Endothelial cell of umbilical vein (primary cell): ENCODE measurements at regions not wholly inside any gene's neighbourhood (a gene's known extent, or its start where the extent isn't known, plus 50 kb on each side); places are given as distances from the start of the nearest gene placed in this dataset.

Source experiments
- BruUV-seq: library from RNA; stranded (reverse); fragments of 400-500 nt; replicated peaks from 2 replicates; lab custom pipeline; 2021; lab: Mats Ljungman, UMichigan
- CTCF ChIA-PET: fragments of 300-600, 350-600 bp; sonication (Branson Sonifier 250); formaldehyde crosslinking; loops from one replicate; lab custom pipeline; 2021; ENCODE audit warnings: antibody characterized with exemption, inconsistent platforms; lab: Charles Lee
- POLR2A ChIA-PET: fragments of 300-600, 350-600 bp; sonication (Branson Sonifier 250); formaldehyde crosslinking; loops from one replicate; lab custom pipeline; 2021; ENCODE audit warnings: antibody characterized with exemption, inconsistent platforms; lab: Charles Lee
- DNase-seq: peaks from one replicate; pipeline ENCODE4 v3.0.0-alpha.2; 2011; ENCODE audit warnings: low read depth, low spot score
- FAIRE-seq: peaks from 2 replicates; lab custom pipeline; 2011; peaks lifted over from hg19 to GRCh38; lab: Jason Lieb, UNC
- H2AFZ ChIP-seq: 2 replicates; pipeline ENCODE4 v1.6.0; 2012; ENCODE audit warnings: low read depth, low read length, control low read depth, inconsistent platforms
- H3K27ac ChIP-seq: 2 replicates; pipeline ENCODE4 v1.5.1; 2011; ENCODE audit warnings: low read depth, mild to moderate bottlenecking, control low read depth, low read length, moderate library complexity; ENCODE audit not compliant: insufficient read depth
- H3K27me3 ChIP-seq, 2 experiments: 2 replicates each; pipeline versions ENCODE4 v1.6.0 to v1.6.1; 2011; ENCODE audit warnings: low read length in 2 of 2, mixed read lengths in 1 of 2; ENCODE audit not compliant: control insufficient read depth in 2 of 2, insufficient read depth in 2 of 2
- H3K36me3 ChIP-seq, 2 experiments: 2 replicates in 1 of 2; 3 replicates in 1 of 2; pipeline ENCODE4 v1.5.1; 2011; ENCODE audit warnings: low read length in 2 of 2, mild to moderate bottlenecking in 1 of 2, moderate library complexity in 1 of 2; ENCODE audit not compliant: control insufficient read depth in 2 of 2, insufficient read depth in 2 of 2; ENCODE audit errors: extremely low read depth in 1 of 2
- H3K4me1 ChIP-seq: 3 replicates; pipeline ENCODE4 v1.5.1; 2011; ENCODE audit warnings: mild to moderate bottlenecking, low read length; ENCODE audit not compliant: control insufficient read depth, insufficient read depth; ENCODE audit errors: extremely low read depth
- H3K4me2 ChIP-seq: 2 replicates; pipeline ENCODE4 v1.6.1; 2011; ENCODE audit warnings: low read length, control low read depth, mixed read lengths; ENCODE audit not compliant: insufficient read depth
- H3K4me3 ChIP-seq, 3 experiments: fragments of 200-600 bp in 1 of 3; sonication (generic), shearing (Covaris generic) in 1 of 3; replicated peaks in 1 of 3; 2 replicates each; pipeline ENCODE4 v1.5.1; 2011 to 2016; ENCODE audit warnings: control low read depth in 3 of 3, low read length in 3 of 3, mild to moderate bottlenecking in 2 of 3, inconsistent platforms in 1 of 3, low read depth in 1 of 3, moderate library complexity in 1 of 3; ENCODE audit not compliant: insufficient read depth in 1 of 3
- H3K79me2 ChIP-seq: 2 replicates; pipeline ENCODE4 v1.6.0; 2012; ENCODE audit warnings: low read length, inconsistent platforms; ENCODE audit not compliant: control insufficient read depth, insufficient read depth
- H3K9ac ChIP-seq: replicated peaks from 2 replicates; pipeline ENCODE3; 2011; ENCODE audit warnings: low read length, control low read depth; ENCODE audit not compliant: insufficient read depth; ENCODE audit errors: extremely low read depth
- H3K9me1 ChIP-seq: replicated peaks from 3 replicates; pipeline ENCODE4 v1.6.0; 2011; ENCODE audit warnings: mild to moderate bottlenecking, low read length; ENCODE audit not compliant: control insufficient read depth, insufficient read depth; ENCODE audit errors: extremely low read depth
- H3K9me3 ChIP-seq: replicated peaks from 2 replicates; pipeline ENCODE4 v1.5.1; 2012; ENCODE audit warnings: low read length, inconsistent platforms; ENCODE audit not compliant: control insufficient read depth, insufficient read depth
- H4K20me1 ChIP-seq: replicated peaks from 2 replicates; pipeline ENCODE3; 2011; ENCODE audit warnings: mild to moderate bottlenecking, low read length; ENCODE audit not compliant: control insufficient read depth, insufficient read depth; ENCODE audit errors: extremely low read depth
- CTCF ChIP-seq, 2 donors: IDR thresholded peaks; 1 replicate in 1 of 2; 2 replicates in 1 of 2; pipeline ENCODE4 v1.5.1; 2011; ENCODE audit warnings: low read length in 2 of 2, mild to moderate bottlenecking in 2 of 2, moderate library complexity in 2 of 2, control low read depth in 1 of 2, inconsistent platforms in 1 of 2, low read depth in 1 of 2; ENCODE audit not compliant: insufficient read depth in 1 of 2; ENCODE audit errors: extremely low read depth in 1 of 2
- EZH2 ChIP-seq: IDR thresholded peaks from 2 replicates; pipeline ENCODE4 v1.6.1; 2012; ENCODE audit warnings: borderline replicate concordance, low read depth, mild to moderate bottlenecking, moderate library complexity, low read length, inconsistent platforms; ENCODE audit not compliant: severe bottlenecking
- FOS ChIP-seq: IDR thresholded peaks from 2 replicates; pipeline ENCODE4 v1.6.1; 2011; ENCODE audit warnings: mild to moderate bottlenecking, low read length, moderate library complexity, borderline replicate concordance; ENCODE audit not compliant: insufficient read depth
- GATA2 ChIP-seq: IDR thresholded peaks from 2 replicates; pipeline ENCODE4 v1.7.0; 2011; ENCODE audit warnings: low read depth, mild to moderate bottlenecking, moderate library complexity, mixed read lengths, low read length; ENCODE audit not compliant: insufficient read length, insufficient read depth
- JUN ChIP-seq: IDR thresholded peaks from 2 replicates; pipeline ENCODE4 v1.6.1; 2011; ENCODE audit warnings: borderline replicate concordance, low read depth; ENCODE audit not compliant: insufficient read length, insufficient read depth
- MYC ChIP-seq: IDR thresholded peaks from one replicate; pipeline ENCODE4 v1.6.1; 2011; ENCODE audit warnings: mild to moderate bottlenecking, low read depth, low read length
- POLR2A ChIP-seq: IDR thresholded peaks from 2 replicates; pipeline ENCODE4 v1.6.1; 2012; ENCODE audit warnings: low read depth, mild to moderate bottlenecking, control low read depth, low read length
- POLR2AphosphoS5 ChIP-seq: IDR thresholded peaks from 2 replicates; pipeline ENCODE4 v1.6.1; 2012; ENCODE audit warnings: low read depth, mild to moderate bottlenecking, control low read depth, low read length, moderate library complexity; ENCODE audit not compliant: insufficient read depth
- dilution Hi-C: fragments of 300-500 bp; cut with MboI; formaldehyde crosslinking; loops from one replicate; pipeline ENCODE4 v1.15.0; 2019; ENCODE audit warnings: low sequenced_read_pairs; ENCODE audit not compliant: extremely low pct_ligation_motif_present
- intact Hi-C: fragments of 100-400 bp; cut with micrococcal nuclease; formaldehyde crosslinking; loops from one replicate; pipeline ENCODE4 v1.10.0; 2022
- TF ChIP-seq, protein P1 (sequence below): IDR thresholded peaks from 2 replicates; pipeline ENCODE4 v1.6.1; 2011; ENCODE audit not compliant: insufficient read depth, insufficient read length

GRCh38 chr5:120231563-120231962 lies 232.5 kb upstream of the PRR16 start:
- H4K20me1 ChIP-seq = no peaks in the 10 kb centered on the region
- no peaks in the 10 kb centered on the region for H3K36me3 ChIP-seq
- CTCF ChIA-PET = no interaction called here
- no peaks in the 10 kb centered on the region for H3K27me3 ChIP-seq
- H3K9ac ChIP-seq = no peak overlapping the region
- H3K4me3 ChIP-seq = no peak overlapping the region
- FAIRE-seq (no peak), DNase-seq (no peak)
- BruUV-seq = no TSS peak
- no peak overlapping the region for H2AFZ ChIP-seq
- intact Hi-C loops (no loop called here), dilution Hi-C loops (no loop called here)
- no peaks in the 10 kb centered on the region for H3K4me1 ChIP-seq
- H3K27ac ChIP-seq = no peak overlapping the region
- POLR2A ChIA-PET = no interaction called here
- TF ChIP-seq JUN (no peak), POLR2A (no peak), CTCF (IDR thresholded peaks at IDR 0.05; ENCODE audit: extremely low read depth in 1 of 2, insufficient read depth in 1 of 2, low read depth in 1 of 2, low read length in 2 of 2) (no peak), POLR2AphosphoS5 (no peak), GATA2 (no peak), EZH2 (no peak), MYC (no peak), FOS (no peak)
- TF ChIP-seq, protein P1, sequence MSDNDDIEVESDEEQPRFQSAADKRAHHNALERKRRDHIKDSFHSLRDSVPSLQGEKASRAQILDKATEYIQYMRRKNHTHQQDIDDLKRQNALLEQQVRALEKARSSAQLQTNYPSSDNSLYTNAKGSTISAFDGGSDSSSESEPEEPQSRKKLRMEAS = no peak
- no peaks in the 10 kb centered on the region for H3K9me3 ChIP-seq
- no peak overlapping the region for H3K4me2 ChIP-seq
- no peaks in the 10 kb centered on the region for H3K79me2 ChIP-seq
- H3K9me1 ChIP-seq = no peaks in the 10 kb centered on the region
